ENCODE measurements at regions not wholly inside any gene's neighbourhood (a gene's known extent, or its start where the extent isn't known, plus 50 kb on each side); places are given as distances from the start of the nearest gene placed in this dataset.

DNA sequence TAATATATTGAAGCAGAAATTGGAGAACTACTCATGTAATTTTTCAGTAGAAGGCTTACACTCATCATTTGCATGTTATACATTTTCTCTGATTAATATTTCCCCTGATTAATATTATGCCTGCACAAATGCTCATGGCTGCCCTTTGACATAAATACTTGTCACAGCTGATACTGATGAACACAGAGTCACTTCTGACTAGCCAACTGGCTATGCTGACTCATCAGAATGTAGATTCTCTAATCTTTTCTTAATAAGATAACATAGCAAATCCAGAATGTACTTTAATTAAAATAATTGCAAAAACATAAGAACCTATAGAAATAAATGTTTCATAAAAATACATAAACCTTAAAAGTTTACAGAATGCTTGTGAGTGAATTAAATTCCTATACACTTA is 52.4 kb upstream of the C4orf54 start:
- Mint-ChIP-seq H3K4me3 (no peak overlapping the region), H3K27me3 (peaks cover 8% of the 10 kb centered on the region), H3K4me1 (no peaks in the 10 kb centered on the region), H3K27ac (no peak overlapping the region), H3K36me3 (ENCODE audit: low read depth) (no peaks in the 10 kb centered on the region), H3K9me3 (no peaks in the 10 kb centered on the region)
- no peak for DNase-seq
- POLR2A ChIA-PET = no interaction called here
- CTCF ChIA-PET = no interaction called here

DNA sequence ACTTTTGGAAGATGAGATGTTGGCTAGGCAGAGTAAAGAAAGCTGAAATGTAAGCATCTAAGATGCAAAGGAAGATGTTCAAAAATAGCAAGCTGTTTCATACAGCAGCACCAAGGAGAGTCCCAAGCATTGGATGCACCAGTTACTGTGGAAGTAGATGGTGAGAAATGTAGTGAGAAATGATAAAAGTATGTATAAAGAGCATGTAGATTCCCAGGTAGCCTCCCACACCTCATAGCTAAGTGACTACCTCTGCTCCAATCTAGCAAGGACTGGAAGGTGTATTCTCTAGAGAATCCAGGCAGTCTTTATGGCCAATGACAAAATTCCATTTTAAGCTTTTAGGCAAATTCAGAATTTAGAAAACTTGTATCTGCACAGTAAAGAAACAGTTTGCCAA is 50.9 kb upstream of the C4orf54 start:
- Mint-ChIP-seq H3K27ac (no peak overlapping the region), H3K4me3 (no peak overlapping the region), H3K9me3 (no peaks in the 10 kb centered on the region), H3K36me3 (ENCODE audit: low read depth) (no peaks in the 10 kb centered on the region), H3K27me3 (peaks cover 8% of the 10 kb centered on the region), H3K4me1 (no peaks in the 10 kb centered on the region)
- POLR2A ChIA-PET = no interaction called here
- no peak for DNase-seq
- CTCF ChIA-PET = no interaction called here
